ENCODE measurements at regions not wholly inside any gene's neighbourhood (a gene's known extent, or its start where the extent isn't known, plus 50 kb on each side); places are given as distances from the start of the nearest gene placed in this dataset.
"Not testable (repeated sequence)": the region's sequence is repeated elsewhere in the genome, so short reads cannot be mapped to it uniquely, and the experiment has no call there.

DNA sequence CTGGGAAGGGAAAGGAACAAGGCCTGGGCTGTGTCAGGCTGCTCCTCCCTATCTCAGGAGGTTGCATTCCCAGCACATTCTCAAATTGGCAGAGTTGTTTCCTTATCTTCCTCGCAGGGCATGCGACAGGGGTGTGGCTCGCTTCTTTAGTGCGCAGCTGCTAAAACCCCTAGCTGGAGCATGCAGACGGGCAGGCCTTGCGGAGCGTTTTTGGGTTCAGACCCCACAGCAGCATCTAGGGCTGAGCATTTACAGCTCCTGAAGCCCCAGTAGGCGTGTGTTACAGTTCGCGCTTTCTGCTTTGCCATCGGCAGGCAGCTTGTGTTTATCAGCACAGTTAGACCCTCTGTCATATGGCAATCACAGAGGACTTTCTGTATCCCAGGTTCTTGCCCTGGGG is 392.4 kb downstream of the TECRL start:
- no peak overlapping the region for H3K27ac ChIP-seq
- TF ChIP-seq, protein P1, sequence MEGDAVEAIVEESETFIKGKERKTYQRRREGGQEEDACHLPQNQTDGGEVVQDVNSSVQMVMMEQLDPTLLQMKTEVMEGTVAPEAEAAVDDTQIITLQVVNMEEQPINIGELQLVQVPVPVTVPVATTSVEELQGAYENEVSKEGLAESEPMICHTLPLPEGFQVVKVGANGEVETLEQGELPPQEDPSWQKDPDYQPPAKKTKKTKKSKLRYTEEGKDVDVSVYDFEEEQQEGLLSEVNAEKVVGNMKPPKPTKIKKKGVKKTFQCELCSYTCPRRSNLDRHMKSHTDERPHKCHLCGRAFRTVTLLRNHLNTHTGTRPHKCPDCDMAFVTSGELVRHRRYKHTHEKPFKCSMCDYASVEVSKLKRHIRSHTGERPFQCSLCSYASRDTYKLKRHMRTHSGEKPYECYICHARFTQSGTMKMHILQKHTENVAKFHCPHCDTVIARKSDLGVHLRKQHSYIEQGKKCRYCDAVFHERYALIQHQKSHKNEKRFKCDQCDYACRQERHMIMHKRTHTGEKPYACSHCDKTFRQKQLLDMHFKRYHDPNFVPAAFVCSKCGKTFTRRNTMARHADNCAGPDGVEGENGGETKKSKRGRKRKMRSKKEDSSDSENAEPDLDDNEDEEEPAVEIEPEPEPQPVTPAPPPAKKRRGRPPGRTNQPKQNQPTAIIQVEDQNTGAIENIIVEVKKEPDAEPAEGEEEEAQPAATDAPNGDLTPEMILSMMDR (conservative IDR thresholded peaks at IDR 0.05) = no peak

DNA sequence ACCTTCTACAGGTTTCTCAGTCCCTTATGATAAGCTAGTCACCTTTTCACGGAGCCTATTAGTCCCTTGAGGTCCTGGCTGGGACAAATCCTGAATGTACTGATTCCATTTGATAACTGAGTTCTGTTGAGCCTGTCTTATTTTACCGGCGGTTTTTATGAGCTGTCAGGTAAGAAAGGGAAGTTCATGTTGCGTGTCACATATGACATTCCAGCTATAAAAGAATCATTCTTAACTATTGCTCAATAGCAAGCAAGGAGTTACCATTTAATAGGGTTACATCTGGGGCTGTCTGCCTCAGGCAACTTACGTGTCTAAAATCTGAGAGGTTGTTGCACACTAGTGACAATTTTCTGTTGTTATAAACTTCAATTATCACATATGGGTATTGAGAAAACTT is 394.6 kb downstream of the TECRL start:
- H3K27ac ChIP-seq = no peak overlapping the region
- TF ChIP-seq, protein P1 (conservative IDR thresholded peaks at IDR 0.05) = no peak

DNA sequence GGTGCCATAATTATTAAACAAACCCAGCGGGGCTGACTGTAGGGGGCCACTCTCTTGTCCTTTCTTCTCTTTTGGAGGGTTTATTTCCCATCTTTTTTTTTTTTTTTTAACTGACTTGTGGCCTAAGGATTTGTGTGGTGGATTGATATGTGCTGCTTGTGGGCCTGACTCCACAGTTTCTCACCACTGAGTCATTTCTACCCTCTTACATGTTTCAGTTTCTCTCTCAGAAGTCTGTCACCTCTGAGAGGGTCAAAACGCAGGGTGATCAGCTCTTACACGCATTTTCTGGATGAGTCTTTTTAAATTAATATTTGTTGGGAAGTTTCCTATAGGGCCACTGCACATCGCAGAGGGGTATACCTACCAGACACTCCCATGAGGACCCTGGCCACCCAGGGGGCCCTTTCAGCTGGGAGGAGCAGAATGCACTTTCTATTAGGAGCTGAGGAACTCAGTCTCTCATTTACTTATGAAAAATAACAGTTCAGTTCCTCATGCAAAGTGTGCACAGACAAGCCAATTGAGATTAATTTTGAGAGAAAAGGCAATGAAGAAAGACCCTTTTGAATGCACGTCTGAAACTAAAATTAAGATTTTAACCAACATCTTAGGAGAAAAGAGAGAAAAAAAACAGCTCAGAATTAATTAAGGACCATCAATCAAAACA is 407.9 kb downstream of the TECRL start:
- TF ChIP-seq, protein P1 (conservative IDR thresholded peaks at IDR 0.05) = no peak
- no peak overlapping the region for H3K27ac ChIP-seq

DNA sequence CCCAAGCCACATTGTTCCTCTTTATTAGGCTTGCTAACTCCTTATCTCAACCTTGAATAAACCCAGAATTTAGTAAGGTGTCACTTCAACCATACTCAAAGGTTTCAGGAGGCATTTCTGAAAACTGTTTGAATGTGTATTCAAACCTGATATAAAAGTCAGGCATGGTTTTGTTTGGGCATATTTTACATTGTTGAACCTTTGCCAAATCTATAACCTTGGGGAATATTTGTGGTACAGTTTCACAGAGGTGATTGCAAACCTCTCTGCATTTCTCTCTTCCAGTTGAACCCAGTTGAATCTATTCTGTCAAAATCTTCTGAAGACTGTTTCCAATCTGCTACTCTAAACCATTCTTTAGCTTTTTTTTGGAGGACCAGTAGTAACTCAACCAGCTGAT is 409.0 kb downstream of the TECRL start:
- TF ChIP-seq, protein P1 (conservative IDR thresholded peaks at IDR 0.05) = no peak

DNA sequence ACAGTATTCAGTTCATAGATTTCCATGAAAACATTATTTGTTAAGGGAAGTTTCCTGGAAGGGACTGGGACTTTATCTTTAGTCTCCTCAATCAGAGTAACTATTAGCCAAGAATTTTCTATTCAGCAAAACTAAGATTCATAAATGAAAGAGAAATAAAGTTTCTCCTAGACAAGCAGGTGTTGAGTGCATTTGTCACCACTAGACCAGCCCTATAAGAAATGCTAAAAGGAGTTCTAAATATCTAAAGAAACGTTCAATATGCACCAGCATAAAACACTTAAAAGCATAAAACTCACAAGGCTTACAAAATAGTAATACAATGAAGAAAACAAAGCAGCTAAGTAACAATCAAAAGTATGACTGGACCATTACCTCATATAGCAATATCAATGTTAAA is 423.0 kb downstream of the TECRL start:
- TF ChIP-seq, protein P1 (conservative IDR thresholded peaks at IDR 0.05) = no peak
- no peak overlapping the region for H3K27ac ChIP-seq

More for the DNA sequence above, 409.0 kb downstream of the TECRL start:
- H3K27ac ChIP-seq = no peak overlapping the region

DNA sequence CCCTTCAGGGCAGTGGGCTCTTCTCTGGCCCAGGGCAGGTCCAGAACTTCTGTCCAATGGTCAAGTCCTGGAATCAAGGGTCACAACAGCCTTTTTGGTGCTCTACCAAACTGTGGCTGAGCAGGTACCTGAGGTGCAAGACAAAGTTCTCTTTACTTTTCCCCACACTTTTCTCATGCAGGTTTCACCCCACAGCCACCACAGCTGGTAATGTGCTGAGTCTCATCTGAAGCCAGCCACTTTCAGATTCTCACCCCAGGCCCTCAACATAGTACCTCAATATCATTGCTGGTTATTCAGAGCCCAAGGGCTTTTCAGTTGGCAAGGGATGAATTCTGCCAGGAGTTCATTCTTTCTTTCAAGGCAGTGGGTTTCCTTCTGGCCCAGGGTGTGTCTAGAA is 426.0 kb downstream of the TECRL start:
- no peak overlapping the region for H3K27ac ChIP-seq
- TF ChIP-seq, protein P1 (conservative IDR thresholded peaks at IDR 0.05) = no peak

DNA sequence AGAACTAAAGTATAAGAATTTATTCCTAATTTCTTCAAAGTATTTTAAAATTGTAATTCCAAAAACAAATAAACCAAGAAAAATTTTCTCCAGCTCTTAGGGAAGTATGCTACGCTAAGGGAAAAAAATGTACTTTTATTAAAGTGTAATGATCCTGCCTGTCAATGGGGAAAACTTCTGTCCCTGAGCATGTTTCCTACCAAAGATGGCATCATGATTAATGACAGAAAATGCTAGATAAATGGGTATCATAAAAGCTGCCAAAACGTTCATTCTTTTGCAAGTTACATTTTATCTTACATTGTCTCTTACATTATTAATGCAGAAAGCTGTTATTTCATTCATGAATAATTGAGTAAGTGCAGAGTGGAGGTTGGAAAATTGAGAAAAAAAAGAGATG is 443.4 kb downstream of the TECRL start:
- no peak overlapping the region for H3K27ac ChIP-seq

DNA sequence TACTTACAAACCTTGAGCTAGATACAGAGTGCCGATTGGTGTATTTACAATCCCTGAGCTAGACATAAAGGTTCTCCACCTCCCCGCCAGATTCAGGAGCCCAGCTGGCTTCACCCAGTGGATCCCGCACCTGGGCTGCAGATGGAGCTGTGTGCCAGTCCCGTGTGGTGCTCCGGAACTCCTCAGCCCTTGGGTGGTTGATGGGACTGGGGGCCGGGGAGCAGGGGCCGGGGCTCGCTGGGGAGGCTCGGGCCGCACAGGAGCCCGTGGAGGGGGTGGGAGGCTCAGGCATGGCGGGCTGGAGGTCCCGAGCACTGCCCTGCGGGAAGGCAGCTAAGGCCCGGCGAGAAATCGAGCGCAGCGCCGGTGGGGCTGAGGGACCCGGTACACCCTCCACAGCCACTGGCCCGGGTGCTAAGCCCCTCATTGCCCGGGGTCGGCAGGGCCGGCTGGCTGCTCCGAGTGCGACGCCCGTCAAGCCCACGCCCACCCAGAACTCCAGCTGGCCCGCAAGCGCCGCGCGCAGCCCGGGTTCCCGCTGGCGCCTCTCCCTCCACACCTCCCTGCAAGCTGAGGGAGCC is 466.5 kb downstream of the TECRL start:
- H3K27ac ChIP-seq = not testable (repeated sequence)

More for the DNA sequence above, 443.4 kb downstream of the TECRL start:
- TF ChIP-seq, protein P1 (conservative IDR thresholded peaks at IDR 0.05) = no peak
